ENCODE measurements at regions not wholly inside any gene's neighbourhood (a gene's known extent, or its start where the extent isn't known, plus 50 kb on each side); places are given as distances from the start of the nearest gene placed in this dataset.

DNA sequence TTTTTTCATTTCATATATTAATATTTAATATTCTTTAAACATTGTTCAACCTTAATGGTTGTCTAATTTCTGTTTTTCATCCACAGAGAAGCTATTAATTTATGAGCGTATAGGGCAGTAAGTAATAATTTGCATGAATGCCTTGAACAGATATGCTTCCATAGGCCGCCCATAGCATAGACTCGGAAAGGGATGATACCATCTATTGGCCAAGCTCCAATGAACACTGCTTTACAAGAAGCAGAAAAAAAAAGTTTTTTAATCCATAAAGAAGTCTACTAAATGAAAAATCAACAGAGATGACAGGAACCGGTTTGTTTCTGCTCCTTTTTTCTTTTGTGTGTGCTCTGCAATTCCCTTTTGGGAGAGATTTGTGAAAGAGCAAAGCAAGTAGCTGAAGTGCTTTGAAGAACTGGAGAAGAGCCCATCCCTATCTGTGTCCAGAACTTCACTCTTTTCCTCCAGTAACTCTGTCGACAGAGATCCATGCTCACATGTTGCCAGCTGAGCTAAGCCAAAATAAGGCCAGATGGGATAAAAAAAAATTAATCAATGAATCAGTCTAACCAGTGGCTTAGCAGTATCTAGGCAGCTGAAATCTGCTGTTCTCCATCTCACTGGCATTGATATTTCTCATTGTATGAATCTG lies 215.9 kb upstream of the SOX21 start:
- Histone ChIP-seq H2AFZ (peak overlapping the region; percentile 38; the same call in 1 of the 2 replicates), H3K4me2 (no peak overlapping the region), H3K79me2 (replicated peaks; ENCODE audit: insufficient read depth) (no peaks in the 10 kb centered on the region), H3K27ac (ENCODE audit: low read depth) (no peak overlapping the region), H3K27me3 (ENCODE audit: insufficient read depth) (no peaks in the 10 kb centered on the region), H4K20me1 (replicated peaks; ENCODE audit: insufficient read depth) (no peaks in the 10 kb centered on the region), H3K4me3 (no peak overlapping the region), H3K36me3 (ENCODE audit: insufficient read depth) (no peaks in the 10 kb centered on the region), H3K4me1 (ENCODE audit: insufficient read depth) (no peaks in the 10 kb centered on the region), H3K9me2 (ENCODE audit: insufficient read depth) (peaks cover 5% of the 10 kb centered on the region), H3F3A (replicated peaks; ENCODE audit: low read depth) (no peaks in the 10 kb centered on the region)
- Mint-ChIP-seq H3K27ac (no peak overlapping the region), H3K4me1 (no peaks in the 10 kb centered on the region), H3K27me3 (ENCODE audit: insufficient read depth, low read depth, poor library complexity) (no peaks in the 10 kb centered on the region), H3K9me3 (no peaks in the 10 kb centered on the region), H3K36me3 (ENCODE audit: low read depth) (peaks cover under 1% of the 10 kb centered on the region; the same call in 1 of the 3 replicates), H3K4me3 (no peak overlapping the region)
- ATAC-seq (no peak), DNase-seq (ENCODE audit: low spot score) (no peak)
- no peak for TF ChIP-seq EZH2phosphoT487 (IDR thresholded peaks at IDR 0.05; ENCODE audit: unreplicated experiment)
- TF ChIP-seq, protein P1, sequence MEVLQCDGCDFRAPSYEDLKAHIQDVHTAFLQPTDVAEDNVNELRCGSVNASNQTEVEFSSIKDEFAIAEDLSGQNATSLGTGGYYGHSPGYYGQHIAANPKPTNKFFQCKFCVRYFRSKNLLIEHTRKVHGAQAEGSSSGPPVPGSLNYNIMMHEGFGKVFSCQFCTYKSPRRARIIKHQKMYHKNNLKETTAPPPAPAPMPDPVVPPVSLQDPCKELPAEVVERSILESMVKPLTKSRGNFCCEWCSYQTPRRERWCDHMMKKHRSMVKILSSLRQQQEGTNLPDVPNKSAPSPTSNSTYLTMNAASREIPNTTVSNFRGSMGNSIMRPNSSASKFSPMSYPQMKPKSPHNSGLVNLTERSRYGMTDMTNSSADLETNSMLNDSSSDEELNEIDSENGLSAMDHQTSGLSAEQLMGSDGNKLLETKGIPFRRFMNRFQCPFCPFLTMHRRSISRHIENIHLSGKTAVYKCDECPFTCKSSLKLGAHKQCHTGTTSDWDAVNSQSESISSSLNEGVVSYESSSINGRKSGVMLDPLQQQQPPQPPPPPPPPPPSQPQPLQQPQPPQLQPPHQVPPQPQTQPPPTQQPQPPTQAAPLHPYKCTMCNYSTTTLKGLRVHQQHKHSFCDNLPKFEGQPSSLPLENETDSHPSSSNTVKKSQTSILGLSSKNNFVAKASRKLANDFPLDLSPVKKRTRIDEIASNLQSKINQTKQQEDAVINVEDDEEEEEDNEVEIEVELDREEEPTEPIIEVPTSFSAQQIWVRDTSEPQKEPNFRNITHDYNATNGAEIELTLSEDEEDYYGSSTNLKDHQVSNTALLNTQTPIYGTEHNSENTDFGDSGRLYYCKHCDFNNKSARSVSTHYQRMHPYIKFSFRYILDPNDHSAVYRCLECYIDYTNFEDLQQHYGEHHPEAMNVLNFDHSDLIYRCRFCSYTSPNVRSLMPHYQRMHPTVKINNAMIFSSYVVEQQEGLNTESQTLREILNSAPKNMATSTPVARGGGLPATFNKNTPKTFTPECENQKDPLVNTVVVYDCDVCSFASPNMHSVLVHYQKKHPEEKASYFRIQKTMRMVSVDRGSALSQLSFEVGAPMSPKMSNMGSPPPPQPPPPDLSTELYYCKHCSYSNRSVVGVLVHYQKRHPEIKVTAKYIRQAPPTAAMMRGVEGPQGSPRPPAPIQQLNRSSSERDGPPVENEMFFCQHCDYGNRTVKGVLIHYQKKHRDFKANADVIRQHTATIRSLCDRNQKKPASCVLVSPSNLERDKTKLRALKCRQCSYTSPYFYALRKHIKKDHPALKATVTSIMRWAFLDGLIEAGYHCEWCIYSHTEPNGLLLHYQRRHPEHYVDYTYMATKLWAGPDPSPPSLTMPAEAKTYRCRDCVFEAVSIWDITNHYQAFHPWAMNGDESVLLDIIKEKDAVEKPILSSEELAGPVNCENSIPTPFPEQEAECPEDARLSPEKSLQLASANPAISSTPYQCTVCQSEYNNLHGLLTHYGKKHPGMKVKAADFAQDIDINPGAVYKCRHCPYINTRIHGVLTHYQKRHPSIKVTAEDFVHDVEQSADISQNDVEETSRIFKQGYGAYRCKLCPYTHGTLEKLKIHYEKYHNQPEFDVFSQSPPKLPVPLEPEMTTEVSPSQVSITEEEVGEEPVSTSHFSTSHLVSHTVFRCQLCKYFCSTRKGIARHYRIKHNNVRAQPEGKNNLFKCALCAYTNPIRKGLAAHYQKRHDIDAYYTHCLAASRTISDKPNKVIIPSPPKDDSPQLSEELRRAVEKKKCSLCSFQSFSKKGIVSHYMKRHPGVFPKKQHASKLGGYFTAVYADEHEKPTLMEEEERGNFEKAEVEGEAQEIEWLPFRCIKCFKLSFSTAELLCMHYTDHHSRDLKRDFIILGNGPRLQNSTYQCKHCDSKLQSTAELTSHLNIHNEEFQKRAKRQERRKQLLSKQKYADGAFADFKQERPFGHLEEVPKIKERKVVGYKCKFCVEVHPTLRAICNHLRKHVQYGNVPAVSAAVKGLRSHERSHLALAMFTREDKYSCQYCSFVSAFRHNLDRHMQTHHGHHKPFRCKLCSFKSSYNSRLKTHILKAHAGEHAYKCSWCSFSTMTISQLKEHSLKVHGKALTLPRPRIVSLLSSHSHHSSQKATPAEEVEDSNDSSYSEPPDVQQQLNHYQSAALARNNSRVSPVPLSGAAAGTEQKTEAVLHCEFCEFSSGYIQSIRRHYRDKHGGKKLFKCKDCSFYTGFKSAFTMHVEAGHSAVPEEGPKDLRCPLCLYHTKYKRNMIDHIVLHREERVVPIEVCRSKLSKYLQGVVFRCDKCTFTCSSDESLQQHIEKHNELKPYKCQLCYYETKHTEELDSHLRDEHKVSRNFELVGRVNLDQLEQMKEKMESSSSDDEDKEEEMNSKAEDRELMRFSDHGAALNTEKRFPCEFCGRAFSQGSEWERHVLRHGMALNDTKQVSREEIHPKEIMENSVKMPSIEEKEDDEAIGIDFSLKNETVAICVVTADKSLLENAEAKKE (CRISPR knock-in tag; IDR thresholded peaks at IDR 0.05): no peak
- TF ChIP-seq JUNB (IDR thresholded peaks at IDR 0.05; ENCODE audit: unreplicated experiment): no peak
- no peak for TF ChIP-seq ZNF331 (CRISPR knock-in tag; IDR thresholded peaks at IDR 0.05; ENCODE audit: low read depth)
- no peak for TF ChIP-seq EZH2 (IDR thresholded peaks at IDR 0.05; ENCODE audit: low read depth, unreplicated experiment)
- TF ChIP-seq CREB1 (CRISPR knock-in tag; IDR thresholded peaks at IDR 0.05; ENCODE audit: low read depth): no peak
- TF ChIP-seq STAT1 (IDR thresholded peaks at IDR 0.05; ENCODE audit: unreplicated experiment): no peak
- no peak for TF ChIP-seq POLR2AphosphoS5 (IDR thresholded peaks at IDR 0.05; ENCODE audit: low read depth)
- TF ChIP-seq, protein P2, sequence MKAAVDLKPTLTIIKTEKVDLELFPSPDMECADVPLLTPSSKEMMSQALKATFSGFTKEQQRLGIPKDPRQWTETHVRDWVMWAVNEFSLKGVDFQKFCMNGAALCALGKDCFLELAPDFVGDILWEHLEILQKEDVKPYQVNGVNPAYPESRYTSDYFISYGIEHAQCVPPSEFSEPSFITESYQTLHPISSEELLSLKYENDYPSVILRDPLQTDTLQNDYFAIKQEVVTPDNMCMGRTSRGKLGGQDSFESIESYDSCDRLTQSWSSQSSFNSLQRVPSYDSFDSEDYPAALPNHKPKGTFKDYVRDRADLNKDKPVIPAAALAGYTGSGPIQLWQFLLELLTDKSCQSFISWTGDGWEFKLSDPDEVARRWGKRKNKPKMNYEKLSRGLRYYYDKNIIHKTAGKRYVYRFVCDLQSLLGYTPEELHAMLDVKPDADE (IDR thresholded peaks at IDR 0.05): no peak
- TF ChIP-seq, protein P3, sequence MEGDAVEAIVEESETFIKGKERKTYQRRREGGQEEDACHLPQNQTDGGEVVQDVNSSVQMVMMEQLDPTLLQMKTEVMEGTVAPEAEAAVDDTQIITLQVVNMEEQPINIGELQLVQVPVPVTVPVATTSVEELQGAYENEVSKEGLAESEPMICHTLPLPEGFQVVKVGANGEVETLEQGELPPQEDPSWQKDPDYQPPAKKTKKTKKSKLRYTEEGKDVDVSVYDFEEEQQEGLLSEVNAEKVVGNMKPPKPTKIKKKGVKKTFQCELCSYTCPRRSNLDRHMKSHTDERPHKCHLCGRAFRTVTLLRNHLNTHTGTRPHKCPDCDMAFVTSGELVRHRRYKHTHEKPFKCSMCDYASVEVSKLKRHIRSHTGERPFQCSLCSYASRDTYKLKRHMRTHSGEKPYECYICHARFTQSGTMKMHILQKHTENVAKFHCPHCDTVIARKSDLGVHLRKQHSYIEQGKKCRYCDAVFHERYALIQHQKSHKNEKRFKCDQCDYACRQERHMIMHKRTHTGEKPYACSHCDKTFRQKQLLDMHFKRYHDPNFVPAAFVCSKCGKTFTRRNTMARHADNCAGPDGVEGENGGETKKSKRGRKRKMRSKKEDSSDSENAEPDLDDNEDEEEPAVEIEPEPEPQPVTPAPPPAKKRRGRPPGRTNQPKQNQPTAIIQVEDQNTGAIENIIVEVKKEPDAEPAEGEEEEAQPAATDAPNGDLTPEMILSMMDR (conservative IDR thresholded peaks at IDR 0.05; ENCODE audit: low read depth in 2 of 2): no peak
- TF ChIP-seq ZNF114 (CRISPR knock-in tag; IDR thresholded peaks at IDR 0.05): no peak
- TF ChIP-seq, protein P4, sequence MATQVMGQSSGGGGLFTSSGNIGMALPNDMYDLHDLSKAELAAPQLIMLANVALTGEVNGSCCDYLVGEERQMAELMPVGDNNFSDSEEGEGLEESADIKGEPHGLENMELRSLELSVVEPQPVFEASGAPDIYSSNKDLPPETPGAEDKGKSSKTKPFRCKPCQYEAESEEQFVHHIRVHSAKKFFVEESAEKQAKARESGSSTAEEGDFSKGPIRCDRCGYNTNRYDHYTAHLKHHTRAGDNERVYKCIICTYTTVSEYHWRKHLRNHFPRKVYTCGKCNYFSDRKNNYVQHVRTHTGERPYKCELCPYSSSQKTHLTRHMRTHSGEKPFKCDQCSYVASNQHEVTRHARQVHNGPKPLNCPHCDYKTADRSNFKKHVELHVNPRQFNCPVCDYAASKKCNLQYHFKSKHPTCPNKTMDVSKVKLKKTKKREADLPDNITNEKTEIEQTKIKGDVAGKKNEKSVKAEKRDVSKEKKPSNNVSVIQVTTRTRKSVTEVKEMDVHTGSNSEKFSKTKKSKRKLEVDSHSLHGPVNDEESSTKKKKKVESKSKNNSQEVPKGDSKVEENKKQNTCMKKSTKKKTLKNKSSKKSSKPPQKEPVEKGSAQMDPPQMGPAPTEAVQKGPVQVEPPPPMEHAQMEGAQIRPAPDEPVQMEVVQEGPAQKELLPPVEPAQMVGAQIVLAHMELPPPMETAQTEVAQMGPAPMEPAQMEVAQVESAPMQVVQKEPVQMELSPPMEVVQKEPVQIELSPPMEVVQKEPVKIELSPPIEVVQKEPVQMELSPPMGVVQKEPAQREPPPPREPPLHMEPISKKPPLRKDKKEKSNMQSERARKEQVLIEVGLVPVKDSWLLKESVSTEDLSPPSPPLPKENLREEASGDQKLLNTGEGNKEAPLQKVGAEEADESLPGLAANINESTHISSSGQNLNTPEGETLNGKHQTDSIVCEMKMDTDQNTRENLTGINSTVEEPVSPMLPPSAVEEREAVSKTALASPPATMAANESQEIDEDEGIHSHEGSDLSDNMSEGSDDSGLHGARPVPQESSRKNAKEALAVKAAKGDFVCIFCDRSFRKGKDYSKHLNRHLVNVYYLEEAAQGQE (IDR thresholded peaks at IDR 0.05; ENCODE audit: unreplicated experiment): no peak
- TF ChIP-seq NANOG (IDR thresholded peaks at IDR 0.05; ENCODE audit: borderline replicate concordance): no peak
